HCT116 (cell line): ENCODE measurements at regions not wholly inside any gene's neighbourhood (a gene's known extent, or its start where the extent isn't known, plus 50 kb on each side); places are given as distances from the start of the nearest gene placed in this dataset.

ENCODE experiments used
- ATF3 ChIP-seq: IDR thresholded peaks from 2 replicates; pipeline ENCODE4 v1.6.1; 2012
- CTCF ChIP-seq, 3 experiments: fragments of 200-600 bp in 1 of 3; sonication (generic) in 1 of 3; IDR thresholded peaks in 2 of 3; conservative IDR thresholded peaks in 1 of 3; 2 replicates each; pipeline ENCODE4 v1.5.1; 2012 to 2017; ENCODE audit warnings: low read depth in 2 of 3, low read length in 2 of 3, antibody characterized with exemption in 1 of 3, borderline replicate concordance in 1 of 3, control low read depth in 1 of 3, mild to moderate bottlenecking in 1 of 3, mixed read lengths in 1 of 3, mixed run types in 1 of 3, moderate library complexity in 1 of 3; ENCODE audit not compliant: insufficient read depth in 1 of 3
- EGR1 ChIP-seq: IDR thresholded peaks from 2 replicates; pipeline ENCODE4 v1.6.1; 2012; ENCODE audit warnings: low read depth
- ELF1 ChIP-seq: IDR thresholded peaks from 2 replicates; pipeline ENCODE4 v1.6.1; 2012; ENCODE audit warnings: low read depth, borderline replicate concordance
- EZH2 ChIP-seq: fragments of 200-600 bp; sonication (generic); IDR thresholded peaks from 2 replicates; pipeline ENCODE4 v1.6.1; 2017; ENCODE audit warnings: antibody characterized with exemption, mixed run types
- EZH2phosphoT487 ChIP-seq: fragments of 200-600 bp; IDR thresholded peaks from 2 replicates; pipeline ENCODE4 v1.6.1; 2018; ENCODE audit warnings: antibody characterized with exemption, borderline replicate concordance
- POLR2A ChIP-seq: IDR thresholded peaks from 2 replicates; pipeline ENCODE4 v1.7.0; 2011; ENCODE audit warnings: borderline replicate concordance; ENCODE audit not compliant: insufficient read depth, insufficient read length; ENCODE audit errors: extremely low read depth
- POLR2AphosphoS5 ChIP-seq: IDR thresholded peaks from 2 replicates; pipeline ENCODE4 v1.6.1; 2011; ENCODE audit warnings: mild to moderate bottlenecking, low read depth, low read length, moderate library complexity
- RAD21 ChIP-seq: IDR thresholded peaks from 2 replicates; pipeline ENCODE4 v1.6.1; 2012; ENCODE audit warnings: low read depth, mild to moderate bottlenecking
- REST ChIP-seq: IDR thresholded peaks from 2 replicates; pipeline ENCODE4 v1.6.1; 2012; ENCODE audit warnings: low read depth
- SRF ChIP-seq: IDR thresholded peaks from 2 replicates; pipeline ENCODE4 v1.6.1; 2012; ENCODE audit warnings: low read depth
- YY1 ChIP-seq: IDR thresholded peaks from 2 replicates; pipeline ENCODE4 v1.6.1; 2011; ENCODE audit warnings: low read length, low read depth, moderate library complexity, mild to moderate bottlenecking; ENCODE audit not compliant: insufficient replicate concordance; ENCODE audit errors: extremely low read depth
- ZBTB33 ChIP-seq: IDR thresholded peaks from 2 replicates; pipeline ENCODE4 v1.6.1; 2011; ENCODE audit warnings: mild to moderate bottlenecking, low read length, moderate library complexity; ENCODE audit not compliant: insufficient replicate concordance; ENCODE audit errors: extremely low read depth
- ZFX ChIP-seq: fragments of 450-650 bp; IDR thresholded peaks from 2 replicates; pipeline ENCODE4 v1.6.1; 2017

- no peak for TF ChIP-seq POLR2A
- no peak for TF ChIP-seq CTCF (IDR thresholded peaks at IDR 0.05 in 2 of 3, conservative IDR thresholded peaks at IDR 0.05 in 1 of 3; ENCODE audit: borderline replicate concordance in 1 of 3, insufficient read depth in 1 of 3, low read depth in 2 of 3, low read length in 2 of 3)
- TF ChIP-seq POLR2AphosphoS5 = no peak
- no peak for TF ChIP-seq ZFX
- no peak for TF ChIP-seq ZBTB33
- no peak for TF ChIP-seq YY1
- no peak for TF ChIP-seq REST
- no peak for TF ChIP-seq ATF3
- no peak for TF ChIP-seq SRF
- TF ChIP-seq EZH2 = no peak
- no peak for TF ChIP-seq EGR1
- no peak for TF ChIP-seq RAD21
- TF ChIP-seq EZH2phosphoT487 = no peak
- TF ChIP-seq ELF1 = no peak
Measured at GRCh38 chr13:87058786-87059329, 612.3 kb upstream of the SLITRK5 start.
